ENCODE measurements at regions not wholly inside any gene's neighbourhood (a gene's known extent, or its start where the extent isn't known, plus 50 kb on each side); places are given as distances from the start of the nearest gene placed in this dataset.

GRCh38 chr5:174665347-174665746 lies 59.0 kb upstream of the MSX2 start:
- TF ChIP-seq ESRRG (CRISPR knock-in tag; IDR thresholded peaks at IDR 0.05): no peak
- TF ChIP-seq ZNF8 (CRISPR knock-in tag; IDR thresholded peaks at IDR 0.05): no peak
- TF ChIP-seq TSHZ2 (CRISPR knock-in tag; IDR thresholded peaks at IDR 0.05): no peak
- no peak for TF ChIP-seq SNAI2 (CRISPR knock-in tag; IDR thresholded peaks at IDR 0.05)
- TF ChIP-seq ISL1 (CRISPR knock-in tag; IDR thresholded peaks at IDR 0.05): no peak
- TF ChIP-seq RARB (CRISPR knock-in tag; IDR thresholded peaks at IDR 0.05): no peak

Data from SK-N-SH treated with all-trans-retinoic acid at 6 μM for 48 hours (cell line).